ENCODE measurements at regions not wholly inside any gene's neighbourhood (a gene's known extent, or its start where the extent isn't known, plus 50 kb on each side); places are given as distances from the start of the nearest gene placed in this dataset.

- Mint-ChIP-seq H3K4me1 (no peaks in the 10 kb centered on the region), H3K4me3 (no peak overlapping the region), H3K36me3 (ENCODE audit: low read depth) (no peaks in the 10 kb centered on the region), H3K27me3 (ENCODE audit: insufficient read depth, low read depth, poor library complexity) (no peaks in the 10 kb centered on the region), H3K27ac (no peak overlapping the region), H3K9me3 (no peaks in the 10 kb centered on the region; the same call in 2 of the 3 replicates)
- no peak overlapping the region for H3K4me3 ChIP-seq
- H3K4me1 ChIP-seq (ENCODE audit: insufficient read depth) = no peaks in the 10 kb centered on the region
- H3K36me3 ChIP-seq (ENCODE audit: insufficient read depth) = no peaks in the 10 kb centered on the region
- H3K9me2 ChIP-seq (ENCODE audit: insufficient read depth) = no peaks in the 10 kb centered on the region
- H3F3A ChIP-seq (replicated peaks; ENCODE audit: low read depth) = no peaks in the 10 kb centered on the region
- H3K4me2 ChIP-seq = no peak overlapping the region
- no peak for ATAC-seq
- H4K20me1 ChIP-seq (replicated peaks; ENCODE audit: insufficient read depth) = no peaks in the 10 kb centered on the region
- no peak overlapping the region for H3K27ac ChIP-seq (ENCODE audit: low read depth)
- H3K79me2 ChIP-seq (replicated peaks; ENCODE audit: insufficient read depth) = no peaks in the 10 kb centered on the region
- TF ChIP-seq ZNF114 (CRISPR knock-in tag; IDR thresholded peaks at IDR 0.05) (no peak), ZNF331 (CRISPR knock-in tag; IDR thresholded peaks at IDR 0.05; ENCODE audit: low read depth) (no peak), EZH2 (IDR thresholded peaks at IDR 0.05; ENCODE audit: low read depth, unreplicated experiment) (no peak), JUNB (IDR thresholded peaks at IDR 0.05; ENCODE audit: unreplicated experiment) (no peak), EZH2phosphoT487 (IDR thresholded peaks at IDR 0.05; ENCODE audit: unreplicated experiment) (no peak), REST (IDR thresholded peaks at IDR 0.05; ENCODE audit: unreplicated experiment) (no peak), POLR2AphosphoS5 (IDR thresholded peaks at IDR 0.05; ENCODE audit: low read depth) (no peak), ETS1 (IDR thresholded peaks at IDR 0.05) (no peak), STAT1 (IDR thresholded peaks at IDR 0.05; ENCODE audit: unreplicated experiment) (no peak), CREB1 (CRISPR knock-in tag; IDR thresholded peaks at IDR 0.05; ENCODE audit: low read depth) (no peak), CTCF (conservative IDR thresholded peaks at IDR 0.05; ENCODE audit: low read depth in 2 of 2) (no peak), ZNF462 (CRISPR knock-in tag; IDR thresholded peaks at IDR 0.05) (no peak), NANOG (IDR thresholded peaks at IDR 0.05; ENCODE audit: borderline replicate concordance) (no peak)
- H2AFZ ChIP-seq = no peak overlapping the region
- no peaks in the 10 kb centered on the region for H3K27me3 ChIP-seq (ENCODE audit: insufficient read depth)
- no peak for DNase-seq (ENCODE audit: low spot score)
Measured at GRCh38 chr11:101292661-101293240, 163.1 kb upstream of the PGR start.

Measured in GM23338 (cell line).